ENCODE measurements at regions not wholly inside any gene's neighbourhood (a gene's known extent, or its start where the extent isn't known, plus 50 kb on each side); places are given as distances from the start of the nearest gene placed in this dataset.

DNA sequence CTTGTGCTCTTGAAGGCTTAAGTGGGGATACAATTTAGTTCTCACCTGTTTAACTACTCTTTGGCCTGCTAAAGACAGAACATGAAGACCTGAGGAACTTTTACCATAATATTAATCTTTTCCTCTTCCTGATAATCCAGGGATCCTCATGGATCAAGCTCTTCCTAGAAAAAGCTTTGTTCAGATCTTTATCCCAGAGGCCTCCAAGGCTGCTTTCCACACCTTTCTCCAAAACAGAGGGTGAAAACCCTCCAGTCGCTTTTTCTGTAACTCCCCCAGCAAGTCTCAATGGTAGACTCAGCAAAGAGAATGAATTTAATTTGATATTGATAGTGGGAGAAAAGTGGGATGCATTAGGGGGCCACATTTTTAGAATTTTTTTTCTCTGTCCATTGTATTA lies 203.6 kb downstream of the CGGBP1 start:
- no peak overlapping the region for H3K4me3 ChIP-seq (ENCODE audit: low read depth, low read length)
- TF ChIP-seq, protein P1, sequence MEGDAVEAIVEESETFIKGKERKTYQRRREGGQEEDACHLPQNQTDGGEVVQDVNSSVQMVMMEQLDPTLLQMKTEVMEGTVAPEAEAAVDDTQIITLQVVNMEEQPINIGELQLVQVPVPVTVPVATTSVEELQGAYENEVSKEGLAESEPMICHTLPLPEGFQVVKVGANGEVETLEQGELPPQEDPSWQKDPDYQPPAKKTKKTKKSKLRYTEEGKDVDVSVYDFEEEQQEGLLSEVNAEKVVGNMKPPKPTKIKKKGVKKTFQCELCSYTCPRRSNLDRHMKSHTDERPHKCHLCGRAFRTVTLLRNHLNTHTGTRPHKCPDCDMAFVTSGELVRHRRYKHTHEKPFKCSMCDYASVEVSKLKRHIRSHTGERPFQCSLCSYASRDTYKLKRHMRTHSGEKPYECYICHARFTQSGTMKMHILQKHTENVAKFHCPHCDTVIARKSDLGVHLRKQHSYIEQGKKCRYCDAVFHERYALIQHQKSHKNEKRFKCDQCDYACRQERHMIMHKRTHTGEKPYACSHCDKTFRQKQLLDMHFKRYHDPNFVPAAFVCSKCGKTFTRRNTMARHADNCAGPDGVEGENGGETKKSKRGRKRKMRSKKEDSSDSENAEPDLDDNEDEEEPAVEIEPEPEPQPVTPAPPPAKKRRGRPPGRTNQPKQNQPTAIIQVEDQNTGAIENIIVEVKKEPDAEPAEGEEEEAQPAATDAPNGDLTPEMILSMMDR (conservative IDR thresholded peaks at IDR 0.05; ENCODE audit: low read depth, low read length), result no peak
- no peak for DNase-seq (ENCODE audit: low read depth)

DNA sequence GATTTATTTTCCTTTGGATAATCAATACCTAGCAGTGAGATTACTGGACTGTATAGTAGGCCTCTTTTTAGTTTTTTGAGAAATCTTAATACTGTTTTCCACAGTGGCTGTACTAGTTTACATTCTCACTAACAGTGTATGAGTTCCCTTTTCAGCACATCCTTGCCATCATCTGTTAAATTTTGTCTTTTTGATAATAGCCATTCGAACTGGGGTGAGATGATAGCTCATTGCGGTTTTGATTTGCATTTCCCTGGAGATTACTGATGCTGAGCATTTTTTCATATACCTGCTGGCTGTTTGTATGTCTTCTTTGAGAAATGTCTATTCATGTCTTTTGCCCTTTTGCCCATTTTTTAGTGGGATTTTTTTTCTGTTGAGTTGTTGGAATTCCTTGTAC lies 210.8 kb downstream of the CGGBP1 start:
- no peak overlapping the region for H3K4me3 ChIP-seq (ENCODE audit: low read depth, low read length)
- no peak for DNase-seq (ENCODE audit: low read depth)
- TF ChIP-seq, protein P1 (conservative IDR thresholded peaks at IDR 0.05; ENCODE audit: low read depth, low read length), result no peak

DNA sequence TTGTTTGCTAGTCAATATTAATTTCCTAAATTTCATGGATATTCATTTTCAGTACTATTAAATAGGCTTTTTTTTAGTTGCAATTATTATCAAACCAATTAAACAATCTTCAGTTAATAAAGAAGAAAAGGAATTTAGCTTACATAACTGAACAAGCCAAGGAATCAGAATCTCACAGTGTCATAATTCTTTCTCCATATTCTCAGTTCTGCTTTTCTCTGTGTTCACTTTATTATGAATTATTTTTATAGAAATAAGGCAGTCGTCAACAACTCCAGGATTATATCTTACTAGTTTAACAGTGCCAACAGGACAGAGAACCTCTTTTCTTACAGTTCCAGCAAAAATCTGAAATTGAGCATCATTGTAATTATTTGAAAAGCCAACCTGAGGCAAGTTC lies 221.7 kb downstream of the CGGBP1 start:
- no peak overlapping the region for H3K4me3 ChIP-seq (ENCODE audit: low read depth, low read length)
- TF ChIP-seq, protein P1 (conservative IDR thresholded peaks at IDR 0.05; ENCODE audit: low read depth, low read length), result no peak
- DNase-seq (ENCODE audit: low read depth), result no peak

DNA sequence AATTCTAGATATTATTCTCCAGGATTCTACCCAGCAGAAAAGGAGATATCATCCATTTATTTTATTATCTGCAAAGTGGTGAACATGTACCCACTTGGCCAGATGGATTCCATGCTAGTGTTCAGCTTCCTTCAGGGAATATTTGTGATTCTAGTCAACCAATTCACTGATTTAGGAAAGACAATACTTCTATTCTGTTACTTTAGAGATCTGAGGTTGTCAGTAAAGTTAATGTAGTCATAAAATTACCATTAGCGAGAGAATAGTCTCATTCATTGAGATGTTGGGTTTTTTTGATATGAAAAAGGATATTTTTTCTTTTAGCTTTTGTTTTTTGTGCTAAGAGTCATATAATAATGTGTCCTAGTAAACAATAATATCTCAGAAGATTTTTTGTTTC lies 222.8 kb downstream of the CGGBP1 start:
- no peak overlapping the region for H3K4me3 ChIP-seq (ENCODE audit: low read depth, low read length)
- DNase-seq (ENCODE audit: low read depth), result no peak
- TF ChIP-seq, protein P1 (conservative IDR thresholded peaks at IDR 0.05; ENCODE audit: low read depth, low read length), result no peak

DNA sequence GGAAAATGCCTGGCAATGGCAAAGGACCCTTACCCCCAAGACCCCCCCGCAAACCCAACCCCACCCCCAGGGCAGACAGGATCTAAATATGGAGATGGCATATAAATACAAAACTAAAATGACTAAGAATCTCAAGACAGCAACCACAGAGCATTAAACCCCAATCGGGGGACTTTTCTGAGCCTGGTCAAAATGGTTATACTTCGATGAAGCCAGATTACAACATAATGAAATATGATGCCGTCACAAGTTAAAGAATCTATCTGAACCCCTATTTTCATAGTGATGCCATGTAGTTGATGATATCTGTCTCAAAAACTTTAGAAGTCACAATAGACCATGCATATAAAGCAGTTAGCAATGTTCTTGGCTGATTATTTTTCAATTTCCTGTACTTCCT lies 223.6 kb downstream of the CGGBP1 start:
- TF ChIP-seq, protein P1 (conservative IDR thresholded peaks at IDR 0.05; ENCODE audit: low read depth, low read length), result no peak
- no peak overlapping the region for H3K4me3 ChIP-seq (ENCODE audit: low read depth, low read length)
- no peak for DNase-seq (ENCODE audit: low read depth)

DNA sequence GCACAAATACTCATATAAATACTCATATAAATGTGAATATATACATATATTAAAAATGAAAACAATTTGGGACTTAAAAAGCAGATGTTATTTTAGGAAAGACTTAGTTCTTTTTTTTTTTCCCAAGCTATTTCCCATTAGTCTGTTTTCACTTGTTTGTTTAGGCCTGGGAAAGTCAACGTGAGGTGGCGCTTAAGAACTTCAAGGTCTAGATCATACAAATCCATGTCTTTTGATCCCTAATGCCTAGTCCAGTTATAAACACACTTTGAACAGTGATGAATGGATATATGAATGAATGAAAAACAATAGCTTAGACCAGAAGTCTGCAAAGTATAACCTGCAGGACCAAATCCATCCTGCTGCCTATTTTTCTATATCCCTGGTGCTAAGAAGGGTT lies 224.5 kb downstream of the CGGBP1 start:
- TF ChIP-seq, protein P1 (conservative IDR thresholded peaks at IDR 0.05; ENCODE audit: low read depth, low read length), result no peak
- no peak for DNase-seq (ENCODE audit: low read depth)
- no peak overlapping the region for H3K4me3 ChIP-seq (ENCODE audit: low read depth, low read length)

DNA sequence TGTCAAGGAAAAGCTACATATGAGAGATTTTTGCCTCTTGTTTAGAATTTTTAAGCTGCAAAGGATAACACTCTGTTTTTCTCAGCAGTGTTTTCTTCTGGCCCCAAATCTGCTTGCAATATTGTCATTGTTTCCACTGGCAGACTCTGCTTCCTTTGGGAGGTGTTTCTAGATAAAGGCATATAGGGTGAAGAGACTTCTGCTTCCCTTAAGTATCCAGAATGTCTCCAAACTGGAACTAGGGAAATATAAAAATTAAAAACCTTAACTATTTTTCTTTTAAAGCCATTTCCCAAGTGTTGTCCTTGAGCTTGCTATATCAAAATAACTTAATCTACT lies 225.8 kb downstream of the CGGBP1 start:
- no peak for DNase-seq (ENCODE audit: low read depth)
- TF ChIP-seq, protein P1 (conservative IDR thresholded peaks at IDR 0.05; ENCODE audit: low read depth, low read length), result no peak
- no peak overlapping the region for H3K4me3 ChIP-seq (ENCODE audit: low read depth, low read length)

Data from epithelial cell of proximal tubule (primary cell).